ENCODE measurements at regions not wholly inside any gene's neighbourhood (a gene's known extent, or its start where the extent isn't known, plus 50 kb on each side); places are given as distances from the start of the nearest gene placed in this dataset.

- ATAC-seq = no peak
- H3K4me1 ChIP-seq = no peaks in the 10 kb centered on the region
- H3K27ac ChIP-seq = no peak overlapping the region
- 60 to 80% methylated on average over 2 of the region's 2 CpGs for WGBS, 2 donors
- no peaks in the 10 kb centered on the region for H3K9me3 ChIP-seq
- H3K4me3 ChIP-seq = no peak overlapping the region
- no peaks in the 10 kb centered on the region for H3K36me3 ChIP-seq (replicated peaks in 1 of 2; ENCODE audit: insufficient read depth in 1 of 2, low read depth in 2 of 2)
- TF ChIP-seq CTCF (IDR thresholded peaks at IDR 0.05) (no peak), POLR2A (IDR thresholded peaks at IDR 0.05) (no peak)
- intact Hi-C loops (cut with DNase I) = no loop called here
- no peak for DNase-seq
- no peaks in the 10 kb centered on the region for H3K27me3 ChIP-seq
Measured at GRCh38 chr7:46450425-46450824, 529.4 kb upstream of the IGFBP3 start.

DNA sequence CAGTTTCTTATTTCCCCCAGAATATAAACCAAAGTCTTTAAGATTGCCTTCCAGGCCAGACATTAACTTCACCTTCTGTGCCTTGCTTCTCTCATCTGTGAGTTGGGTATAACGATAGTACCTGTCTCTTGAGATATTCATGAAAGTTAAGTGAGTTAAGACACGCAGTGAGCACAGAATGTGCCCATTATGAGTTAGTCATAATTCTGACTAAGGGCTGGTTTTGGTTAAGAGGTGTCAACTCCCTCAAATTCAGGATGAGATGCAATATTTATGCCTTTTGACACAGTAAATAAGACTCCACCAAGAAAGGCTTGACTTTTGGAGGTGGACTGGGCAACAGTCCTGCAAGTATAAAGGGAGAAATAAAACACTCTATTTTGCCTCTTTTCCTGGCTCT lies 528.7 kb upstream of the IGFBP3 start:
- Histone ChIP-seq H3K4me3 (no peak overlapping the region), H3K9me3 (no peaks in the 10 kb centered on the region), H3K36me3 (replicated peaks in 1 of 2; ENCODE audit: insufficient read depth in 1 of 2, low read depth in 2 of 2) (no peaks in the 10 kb centered on the region), H3K4me1 (no peaks in the 10 kb centered on the region), H3K27ac (no peak overlapping the region), H3K27me3 (no peaks in the 10 kb centered on the region)
- ATAC-seq = no peak
- TF ChIP-seq CTCF (IDR thresholded peaks at IDR 0.05) (no peak), POLR2A (IDR thresholded peaks at IDR 0.05) (no peak)
- no peak for DNase-seq
- intact Hi-C loops (cut with DNase I) = no loop called here
- 19 to 62% methylated on average over 2 of the region's 2 CpGs for WGBS, 2 donors

- no peak overlapping the region for H3K4me3 ChIP-seq
- H3K4me1 ChIP-seq = no peaks in the 10 kb centered on the region
- no peaks in the 10 kb centered on the region for H3K27me3 ChIP-seq
- H3K9me3 ChIP-seq = no peaks in the 10 kb centered on the region
- ATAC-seq (no peak), DNase-seq (no peak)
- no peaks in the 10 kb centered on the region for H3K36me3 ChIP-seq (replicated peaks in 1 of 2; ENCODE audit: insufficient read depth in 1 of 2, low read depth in 2 of 2)
- WGBS, 2 donors = 69 to 70% methylated on average over 5 of the region's 5 CpGs
- no peak overlapping the region for H3K27ac ChIP-seq
- no peak for TF ChIP-seq POLR2A (IDR thresholded peaks at IDR 0.05)
- TF ChIP-seq CTCF (IDR thresholded peaks at IDR 0.05) = no peak
- intact Hi-C loops (cut with DNase I) = no loop called here
Measured at GRCh38 chr7:46448478-46448877, 527.4 kb upstream of the IGFBP3 start.

GRCh38 chr7:46446151-46446550 lies 525.1 kb upstream of the IGFBP3 start:
- Histone ChIP-seq H3K27me3 (no peaks in the 10 kb centered on the region), H3K4me1 (no peaks in the 10 kb centered on the region), H3K4me3 (no peak overlapping the region), H3K36me3 (replicated peaks in 1 of 2; ENCODE audit: insufficient read depth in 1 of 2, low read depth in 2 of 2) (no peaks in the 10 kb centered on the region), H3K27ac (no peak overlapping the region), H3K9me3 (no peaks in the 10 kb centered on the region)
- ATAC-seq (no peak), DNase-seq (no peak)
- TF ChIP-seq POLR2A (IDR thresholded peaks at IDR 0.05) (no peak), CTCF (IDR thresholded peaks at IDR 0.05) (no peak)
- WGBS, 2 donors = 73 to 85% methylated on average over 1 of the region's 1 CpG
- intact Hi-C loops (cut with DNase I) = no loop called here

DNA sequence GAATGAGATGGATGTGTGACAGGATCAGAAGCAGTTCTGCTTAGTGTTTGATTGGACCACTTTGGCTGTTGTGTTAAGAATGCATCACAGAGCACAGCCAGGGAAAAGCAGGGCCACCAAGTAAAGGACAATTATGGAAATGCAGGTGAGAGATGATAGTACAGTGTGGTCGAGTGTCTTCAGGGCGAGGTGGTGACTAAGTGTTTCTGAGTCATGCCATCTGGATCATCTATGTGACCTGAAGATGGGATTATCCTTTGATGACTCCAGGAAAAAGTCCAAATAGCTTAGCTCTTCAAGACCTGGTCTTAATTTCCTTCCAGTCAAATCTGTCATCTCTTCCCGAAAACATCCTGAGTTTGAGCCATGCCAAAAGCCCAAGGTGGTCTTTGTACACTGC lies 523.2 kb upstream of the IGFBP3 start:
- 54 to 66% methylated on average over 3 of the region's 3 CpGs for WGBS, 2 donors
- no peak for TF ChIP-seq POLR2A (IDR thresholded peaks at IDR 0.05)
- no peak for TF ChIP-seq CTCF (IDR thresholded peaks at IDR 0.05)
- ATAC-seq (no peak), DNase-seq (no peak)
- no peaks in the 10 kb centered on the region for H3K4me1 ChIP-seq
- H3K4me3 ChIP-seq = no peak overlapping the region
- H3K27ac ChIP-seq = no peak overlapping the region
- no peaks in the 10 kb centered on the region for H3K36me3 ChIP-seq (replicated peaks in 1 of 2; ENCODE audit: insufficient read depth in 1 of 2, low read depth in 2 of 2)
- no peaks in the 10 kb centered on the region for H3K9me3 ChIP-seq
- H3K27me3 ChIP-seq = no peaks in the 10 kb centered on the region
- intact Hi-C loops (cut with DNase I) = no loop called here
